ENCODE measurements at regions not wholly inside any gene's neighbourhood (a gene's known extent, or its start where the extent isn't known, plus 50 kb on each side); places are given as distances from the start of the nearest gene placed in this dataset.

GRCh38 chr4:125140966-125141495 is 173.7 kb upstream of the FAT4 start:
- peak; percentile 30 for DNase-seq (ENCODE audit: low read depth, low spot score)

- DNase-seq (ENCODE audit: low read depth, low spot score): no peak
Measured at GRCh38 chr4:125135652-125136051, 179.1 kb upstream of the FAT4 start.

- no peak for DNase-seq (ENCODE audit: low read depth, low spot score)
Measured at GRCh38 chr4:125132729-125133128, 182.0 kb upstream of the FAT4 start.

- no peak for DNase-seq (ENCODE audit: low read depth, low spot score)
Measured at GRCh38 chr4:125131891-125132680, 182.7 kb upstream of the FAT4 start.

- peak; percentile 27 for DNase-seq (ENCODE audit: low read depth, low spot score)
Measured at GRCh38 chr4:125125276-125125675, 189.5 kb upstream of the FAT4 start.

- DNase-seq (ENCODE audit: low read depth, low spot score): peak; percentile 54
Measured at GRCh38 chr4:125123570-125124109, 191.1 kb upstream of the FAT4 start.

- DNase-seq (ENCODE audit: low read depth, low spot score): no peak
Measured at GRCh38 chr4:125121581-125121980, 193.2 kb upstream of the FAT4 start.

GRCh38 chr4:125116431-125116830 is 198.3 kb upstream of the FAT4 start:
- DNase-seq (ENCODE audit: low read depth, low spot score): no peak

GRCh38 chr4:125115941-125116340 is 198.8 kb upstream of the FAT4 start:
- peak; percentile 39 for DNase-seq (ENCODE audit: low read depth, low spot score)

- peak; percentile 71 for DNase-seq (ENCODE audit: low read depth, low spot score)
Measured at GRCh38 chr4:125115476-125115875, 199.3 kb upstream of the FAT4 start.

GRCh38 chr4:125112536-125112935 is 202.2 kb upstream of the FAT4 start:
- no peak for DNase-seq (ENCODE audit: low read depth, low spot score)

GRCh38 chr4:125111323-125111722 is 203.4 kb upstream of the FAT4 start:
- DNase-seq (ENCODE audit: low read depth, low spot score): no peak

GRCh38 chr4:125105561-125105960 is 209.2 kb upstream of the FAT4 start:
- no peak for DNase-seq (ENCODE audit: low read depth, low spot score)

GRCh38 chr4:125104616-125105015 is 210.1 kb upstream of the FAT4 start:
- peak; percentile 42 for DNase-seq (ENCODE audit: low read depth, low spot score)

- DNase-seq (ENCODE audit: low read depth, low spot score): no peak
Measured at GRCh38 chr4:125101719-125102118, 213.0 kb upstream of the FAT4 start.

GRCh38 chr4:125097729-125098128 is 217.0 kb upstream of the FAT4 start:
- DNase-seq (ENCODE audit: low read depth, low spot score): no peak

- no peak for DNase-seq (ENCODE audit: low read depth, low spot score)
Measured at GRCh38 chr4:125096662-125097061, 218.1 kb upstream of the FAT4 start.

- no peak for DNase-seq (ENCODE audit: low read depth, low spot score)
Measured at GRCh38 chr4:125091541-125091940, 223.2 kb upstream of the FAT4 start.

- no peak for DNase-seq (ENCODE audit: low read depth, low spot score)
Measured at GRCh38 chr4:125091101-125091500, 223.7 kb upstream of the FAT4 start.

- no peak for DNase-seq (ENCODE audit: low read depth, low spot score)
Measured at GRCh38 chr4:125084608-125085007, 230.1 kb upstream of the FAT4 start.

- no peak for DNase-seq (ENCODE audit: low read depth, low spot score)
Measured at GRCh38 chr4:125082729-125083417, 231.9 kb upstream of the FAT4 start.

GRCh38 chr4:125072269-125072668 is 242.5 kb upstream of the FAT4 start:
- DNase-seq (ENCODE audit: low read depth, low spot score): no peak

GRCh38 chr4:125070861-125071260 is 243.9 kb upstream of the FAT4 start:
- no peak for DNase-seq (ENCODE audit: low read depth, low spot score)
